DMS79 treated with DMSO at 0.1 percent for 48 hours (cell line): ENCODE measurements at regions not wholly inside any gene's neighbourhood (a gene's known extent, or its start where the extent isn't known, plus 50 kb on each side); places are given as distances from the start of the nearest gene placed in this dataset.
"Not testable (repeated sequence)": the region's sequence is repeated elsewhere in the genome, so short reads cannot be mapped to it uniquely, and the experiment has no call there.

ENCODE experiments used
- DNase-seq: peaks from one replicate; lab custom pipeline; 2025; lab: John Stamatoyannopoulos, UW

- no peak for DNase-seq
Measured at GRCh38 chr2:59874971-59875755, 678.3 kb downstream of the BCL11A start.

- no peak for DNase-seq
Measured at GRCh38 chr2:59874361-59874760, 679.1 kb downstream of the BCL11A start.

GRCh38 chr2:59871830-59872229 lies 681.6 kb downstream of the BCL11A start:
- DNase-seq = no peak

GRCh38 chr2:59868981-59869380 lies 684.5 kb downstream of the BCL11A start:
- no peak for DNase-seq

- DNase-seq = no peak
Measured at GRCh38 chr2:59866436-59866835, 687.0 kb downstream of the BCL11A start.

GRCh38 chr2:59858540-59858939 lies 694.9 kb downstream of the BCL11A start:
- DNase-seq = no peak

GRCh38 chr2:59857109-59857508 lies 696.3 kb downstream of the BCL11A start:
- DNase-seq = no peak

GRCh38 chr2:59856391-59856790 lies 697.1 kb downstream of the BCL11A start:
- DNase-seq = no peak

GRCh38 chr2:59853032-59853431 lies 700.4 kb downstream of the BCL11A start:
- no peak for DNase-seq

- no peak for DNase-seq
Measured at GRCh38 chr2:59851836-59852475, 701.5 kb downstream of the BCL11A start.

- DNase-seq = no peak
Measured at GRCh38 chr2:59850554-59850953, 702.9 kb downstream of the BCL11A start.

- DNase-seq = no peak
Measured at GRCh38 chr2:59833941-59834340, 719.5 kb downstream of the BCL11A start.

GRCh38 chr2:59830601-59831000 lies 722.9 kb downstream of the BCL11A start:
- DNase-seq = no peak

GRCh38 chr2:59827677-59828076 lies 725.8 kb downstream of the BCL11A start:
- DNase-seq = no peak

- DNase-seq = no peak
Measured at GRCh38 chr2:59826177-59826576, 727.3 kb downstream of the BCL11A start.

- DNase-seq = no peak
Measured at GRCh38 chr2:59824314-59824713, 729.1 kb downstream of the BCL11A start.

GRCh38 chr2:59816075-59816474 lies 737.4 kb downstream of the BCL11A start:
- DNase-seq = no peak

- DNase-seq = not testable (repeated sequence)
Measured at GRCh38 chr2:59810283-59810682, 743.2 kb downstream of the BCL11A start.

GRCh38 chr2:59806486-59806885 lies 747.0 kb downstream of the BCL11A start:
- no peak for DNase-seq

GRCh38 chr2:59804732-59805131 lies 748.7 kb downstream of the BCL11A start:
- peak; percentile 21 for DNase-seq

GRCh38 chr2:59803586-59803985 lies 749.9 kb downstream of the BCL11A start:
- no peak for DNase-seq

- no peak for DNase-seq
Measured at GRCh38 chr2:59798687-59799232, 754.7 kb downstream of the BCL11A start.

- no peak for DNase-seq
Measured at GRCh38 chr2:59791004-59791618, 762.3 kb downstream of the BCL11A start.
